ENCODE measurements at regions not wholly inside any gene's neighbourhood (a gene's known extent, or its start where the extent isn't known, plus 50 kb on each side); places are given as distances from the start of the nearest gene placed in this dataset.

DNA sequence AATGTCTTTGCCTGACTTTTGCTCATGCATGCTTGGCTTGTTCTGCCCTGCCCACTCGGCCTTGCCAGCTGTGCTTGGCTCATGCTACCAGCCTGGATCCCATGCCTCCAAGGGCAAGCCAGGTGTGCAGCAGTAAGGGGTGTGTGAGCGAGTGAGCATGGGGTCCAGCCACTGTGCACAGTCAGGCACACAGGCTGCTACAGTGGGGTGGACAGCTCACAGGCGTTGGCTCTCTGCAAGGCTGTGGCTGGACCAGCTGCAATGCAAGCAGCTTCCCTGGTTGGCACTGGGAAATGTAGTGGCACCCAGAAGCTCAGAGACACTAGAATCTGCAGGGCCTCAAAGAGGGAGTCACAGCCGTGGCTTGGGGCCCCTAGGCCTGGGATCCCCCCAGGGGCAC, 529.7 kb downstream of the DSC3 start:
- DNase-seq: no peak

DNA sequence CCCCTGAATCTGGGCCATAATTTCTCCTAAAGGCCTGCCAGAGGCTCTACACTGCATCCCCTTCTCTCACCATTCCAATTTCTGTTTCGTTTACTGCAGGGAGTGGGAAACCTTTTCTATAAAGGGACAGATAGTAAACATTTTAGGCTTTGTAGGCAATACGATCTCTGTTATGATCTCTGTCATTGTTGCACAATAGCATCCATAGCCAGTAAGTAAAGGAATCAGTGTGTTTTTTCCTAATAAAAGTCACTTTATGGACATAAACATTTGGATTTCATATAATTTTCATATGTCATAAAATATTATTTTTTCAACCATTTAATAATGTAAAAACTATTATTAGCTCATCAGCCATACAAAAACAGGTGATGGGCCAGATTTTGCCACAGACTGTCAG, 531.7 kb downstream of the DSC3 start:
- DNase-seq: no peak

DNA sequence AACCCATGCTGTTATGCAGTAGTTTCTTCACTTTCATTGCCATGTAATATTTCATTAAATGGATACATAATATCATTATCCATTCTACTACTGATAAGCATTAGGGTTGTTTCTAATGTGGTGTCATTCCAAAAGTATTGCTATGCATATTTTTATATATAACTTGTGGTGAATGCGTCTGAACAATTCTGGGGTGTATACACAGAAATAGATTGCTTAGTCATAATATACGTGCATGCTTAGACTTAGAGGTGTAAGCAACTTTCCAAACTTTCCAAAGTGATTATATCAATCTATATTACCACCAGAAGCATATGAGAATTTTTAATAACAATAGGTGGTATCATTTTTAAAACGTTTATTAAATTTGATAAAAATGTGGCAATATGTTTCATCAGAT, 540.9 kb downstream of the DSC3 start:
- DNase-seq: no peak

DNA sequence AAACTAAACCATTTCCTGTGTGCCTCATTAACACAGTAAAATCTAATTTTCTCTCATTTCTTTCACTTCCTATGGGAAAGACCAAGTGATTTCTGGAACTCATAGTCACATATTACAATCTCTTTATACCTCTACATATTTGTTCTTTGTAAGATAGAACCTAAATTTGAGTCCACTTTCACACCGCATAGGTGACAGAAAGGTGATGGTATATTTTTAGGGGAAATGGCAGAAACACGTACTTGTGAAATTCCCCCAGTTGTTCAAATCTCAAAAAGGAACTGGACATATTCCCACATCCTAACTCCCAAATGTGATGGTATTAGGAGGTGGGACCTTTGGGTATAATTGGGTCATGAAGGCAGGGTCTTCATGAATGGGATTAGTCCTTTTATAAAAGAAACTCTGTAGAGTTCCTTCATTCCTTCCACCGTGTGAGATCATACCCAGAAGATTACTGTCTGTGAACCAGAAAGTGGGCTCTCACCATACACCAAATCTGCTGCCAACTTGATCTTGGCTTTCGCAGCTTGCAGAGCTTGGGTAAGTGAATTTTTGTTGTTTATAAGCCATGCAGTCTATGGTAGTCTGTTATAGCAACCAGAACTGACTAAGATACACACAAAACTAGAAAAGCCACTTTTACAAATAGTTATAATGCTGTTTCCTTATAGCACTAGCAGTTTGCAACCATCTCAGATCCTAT, 542.1 kb downstream of the DSC3 start:
- DNase-seq: no peak

DNA sequence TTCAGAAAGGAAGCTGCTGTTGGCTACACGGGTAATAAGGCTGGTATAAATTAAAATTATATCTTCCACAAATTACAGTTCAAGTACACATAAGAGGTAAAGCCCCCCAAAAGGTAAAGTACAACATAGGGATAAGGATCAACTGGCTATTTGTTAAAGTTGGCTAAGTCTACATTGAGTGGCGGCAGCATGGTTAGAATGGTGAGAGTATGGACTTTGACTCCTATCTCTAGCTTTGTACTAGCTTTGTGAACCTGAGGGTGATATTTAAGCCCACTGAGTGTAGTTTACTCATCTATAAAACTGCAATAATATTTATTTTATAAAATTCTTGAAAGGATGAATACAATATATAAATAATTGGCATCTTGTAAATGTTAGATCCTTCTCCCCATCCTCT, 542.8 kb downstream of the DSC3 start:
- DNase-seq: no peak

DNA sequence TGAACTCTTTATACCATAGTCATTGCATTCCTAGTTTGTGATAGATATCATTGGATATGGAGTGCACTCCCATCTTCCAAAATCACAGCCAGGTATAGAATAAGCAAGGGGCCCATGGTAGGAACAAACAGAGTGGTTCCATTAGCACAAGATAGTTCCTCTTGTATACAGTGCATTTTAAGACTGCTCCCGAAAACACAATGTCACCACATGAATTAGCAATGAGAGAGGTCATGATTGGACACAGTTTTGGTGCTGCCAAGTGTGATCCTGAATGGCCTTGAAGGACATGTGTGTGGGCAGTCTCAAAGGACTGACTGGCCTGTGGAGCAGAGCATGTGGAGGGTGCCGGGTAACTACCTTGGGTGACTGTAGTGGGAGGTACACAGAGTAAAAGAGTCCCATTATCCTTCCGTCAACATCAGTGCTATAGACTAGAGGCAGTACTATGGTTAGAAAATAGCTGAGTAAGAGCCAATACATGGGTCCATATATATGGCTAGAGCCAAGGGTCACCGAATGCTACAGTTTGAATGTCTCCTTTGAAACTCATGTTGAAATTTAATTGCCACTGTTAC, 549.9 kb downstream of the DSC3 start:
- no peak for DNase-seq

DNA sequence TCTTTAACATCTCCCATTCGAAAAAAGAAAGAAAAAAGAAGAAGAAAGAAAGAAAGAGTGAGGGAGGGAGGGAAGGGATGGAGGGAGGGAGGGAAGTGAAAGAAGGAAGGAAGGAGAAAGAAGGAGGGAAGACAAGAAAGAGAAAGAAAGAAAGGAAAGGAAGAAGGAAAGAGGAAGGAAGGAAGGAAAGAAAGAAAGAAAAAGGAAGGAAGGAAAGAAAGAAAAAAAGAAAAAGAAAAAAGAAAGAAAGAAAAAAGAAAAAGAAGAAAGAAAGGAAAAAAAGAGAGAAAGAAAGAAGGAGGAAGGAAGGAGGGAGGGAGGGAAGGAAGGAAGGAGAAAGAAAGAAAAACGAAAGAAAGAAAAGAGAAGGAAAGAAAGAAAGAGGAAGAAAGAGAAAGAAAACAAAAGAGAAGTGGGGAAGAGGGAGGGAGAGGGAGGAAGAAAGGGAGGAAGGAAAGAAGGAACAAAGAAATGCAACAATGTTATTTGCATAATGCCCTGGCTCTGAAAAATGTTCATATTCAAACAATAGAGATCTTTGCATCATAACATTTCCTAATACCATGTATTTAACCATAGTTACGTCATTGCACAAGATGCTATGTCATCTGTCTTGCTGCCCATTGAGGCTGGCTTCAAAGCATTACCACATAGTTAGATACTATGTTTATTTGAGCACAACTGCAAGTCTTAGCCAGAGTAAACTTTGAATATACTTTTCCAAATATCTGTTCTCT, 550.6 kb downstream of the DSC3 start:
- DNase-seq: no peak

DNA sequence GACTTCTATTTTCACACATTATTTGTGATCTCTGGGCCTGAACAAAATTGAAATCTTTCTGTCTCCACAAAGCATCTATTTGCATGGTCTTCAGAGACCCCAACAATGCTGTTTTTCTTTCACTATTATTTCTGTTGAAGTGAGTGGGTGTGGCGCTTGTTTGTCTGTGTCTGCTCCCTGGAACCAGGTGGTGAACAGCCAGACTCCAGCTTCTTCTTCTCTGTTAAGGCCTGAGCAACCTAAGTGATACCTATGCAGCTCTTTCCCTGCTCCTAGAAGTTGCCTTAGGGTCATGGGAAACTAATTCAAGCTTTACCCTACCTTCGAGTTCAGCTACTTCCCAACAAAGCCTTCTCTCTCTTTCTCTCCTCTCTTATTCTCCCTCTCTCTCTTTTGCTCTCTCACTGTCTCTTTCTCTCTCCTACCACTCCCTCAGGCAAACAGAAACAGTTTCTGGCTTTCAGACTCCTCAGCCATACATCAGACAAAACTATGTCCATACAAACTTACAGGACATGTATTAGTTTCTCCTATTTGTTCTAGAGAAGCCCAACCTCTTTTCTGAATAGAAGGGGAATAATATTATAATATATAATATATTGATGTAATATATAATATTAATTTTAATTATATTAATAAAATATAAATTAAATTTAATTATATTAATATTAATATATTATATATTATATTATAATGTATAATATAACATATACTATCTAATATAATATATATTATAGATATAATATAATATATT, 552.5 kb downstream of the DSC3 start:
- DNase-seq: no peak

DNA sequence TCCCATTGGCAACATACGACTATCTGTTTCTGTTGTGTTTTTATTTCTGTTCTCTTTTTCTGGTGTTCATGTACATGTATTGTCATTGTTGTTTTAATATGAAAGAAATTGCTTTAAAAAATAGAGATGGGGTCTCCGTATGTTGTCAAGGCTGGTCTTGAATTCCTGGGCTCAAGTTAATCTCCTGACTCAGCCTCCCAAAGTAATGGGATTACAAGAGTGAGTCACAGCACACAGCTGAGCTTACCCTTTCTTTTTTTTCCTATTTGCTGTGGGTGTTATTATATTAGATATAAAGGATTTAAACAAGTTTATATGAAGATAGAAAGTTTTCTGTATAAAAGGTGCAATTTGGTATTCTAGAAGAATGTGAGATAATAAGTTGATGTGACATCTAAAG, 554.6 kb downstream of the DSC3 start:
- DNase-seq: no peak

DNA sequence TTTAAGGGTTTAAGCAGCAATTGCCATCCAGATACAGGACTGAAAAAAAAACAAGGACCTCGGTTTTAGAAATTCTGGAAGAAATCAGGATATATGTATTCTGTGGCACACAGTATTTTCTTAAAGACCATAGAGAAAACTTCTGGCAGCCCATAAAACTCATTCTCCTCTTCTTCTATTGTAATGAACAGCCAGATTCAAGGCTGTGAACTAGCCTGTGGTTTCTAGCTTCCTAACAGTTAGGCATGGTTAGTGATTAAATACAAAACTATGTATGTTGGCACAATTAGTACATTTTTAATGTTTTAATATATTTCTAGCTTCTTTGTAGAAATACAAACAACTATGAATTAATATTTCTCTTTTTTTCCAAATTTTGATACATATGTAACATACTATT, 555.7 kb downstream of the DSC3 start:
- peak; percentile 9 for DNase-seq

DNA sequence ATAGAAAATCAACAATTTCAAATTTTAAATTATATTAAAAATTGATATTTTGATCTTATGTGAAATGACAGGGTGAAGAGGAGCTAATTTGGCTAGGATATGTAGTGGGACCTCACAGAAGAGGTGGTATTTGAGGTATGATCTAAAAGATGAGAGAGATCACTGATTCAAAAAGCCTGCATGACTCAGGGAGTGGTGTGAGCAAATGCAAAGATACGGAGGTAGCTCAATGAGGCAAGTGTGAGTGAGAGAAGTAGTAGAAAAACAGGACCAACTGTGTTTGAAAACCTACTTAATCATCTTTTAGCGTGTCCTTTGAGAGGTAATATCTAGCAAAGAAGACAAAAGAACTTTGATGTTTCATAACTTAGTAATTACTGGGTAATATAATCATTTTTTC, 557.5 kb downstream of the DSC3 start:
- DNase-seq: no peak

DNA sequence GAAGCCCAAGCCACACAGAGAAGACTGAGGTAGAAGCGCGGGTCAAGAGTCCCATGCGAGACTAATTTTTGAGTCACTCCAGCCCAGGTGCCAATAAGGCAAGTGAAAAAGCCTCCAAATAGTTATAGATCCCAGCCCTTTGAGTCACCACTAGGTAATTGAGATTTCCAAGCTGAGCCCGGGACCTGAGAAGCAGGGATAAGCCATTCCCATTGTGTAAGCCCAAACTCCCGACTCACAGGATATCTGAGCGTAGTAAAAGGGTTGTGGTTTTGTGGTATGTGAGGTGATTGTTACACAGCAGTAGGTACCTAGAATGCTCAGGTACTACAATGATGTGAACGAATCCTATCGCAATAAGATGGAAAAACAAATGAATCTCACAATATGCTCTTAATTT, 560.7 kb downstream of the DSC3 start:
- no peak for DNase-seq

DNA sequence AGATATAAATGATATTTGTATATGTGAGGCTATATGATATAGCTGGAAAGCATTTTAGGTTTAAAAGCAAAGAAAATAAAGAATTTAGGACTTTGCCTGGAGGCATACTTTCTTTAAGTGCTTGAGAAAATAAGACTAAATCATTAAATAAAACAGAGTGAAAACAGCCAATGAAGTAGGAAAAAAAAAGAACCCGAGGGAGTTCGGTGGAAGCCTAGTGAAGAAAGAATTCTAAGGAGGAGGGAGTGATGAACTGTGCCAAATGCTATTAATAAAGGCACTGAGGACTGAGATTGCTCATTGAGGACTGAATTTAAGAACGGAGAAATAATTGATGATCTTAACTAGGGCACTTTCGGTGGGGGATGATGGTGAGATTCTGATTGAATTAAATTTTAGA, 573.5 kb downstream of the DSC3 start:
- no peak for DNase-seq

DNA sequence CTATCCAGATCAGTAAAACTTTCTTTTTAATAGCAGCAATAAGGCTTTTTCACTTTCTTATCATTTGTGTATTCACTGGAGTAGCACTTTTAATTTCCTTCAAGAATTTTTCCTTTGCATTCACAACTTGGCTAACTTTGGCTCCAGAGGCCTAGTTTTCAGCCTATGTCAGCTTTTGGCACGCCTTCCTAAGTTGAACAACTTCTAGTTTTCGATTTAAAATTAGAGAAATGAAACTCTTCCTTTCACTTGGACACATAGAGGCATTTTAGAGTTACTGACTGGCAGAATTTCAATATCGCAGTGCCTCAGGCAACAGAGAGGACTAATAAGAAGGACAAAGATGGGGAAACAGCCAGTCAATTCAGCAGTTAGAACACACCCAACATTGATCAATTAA, 577.4 kb downstream of the DSC3 start:
- DNase-seq: no peak

DNA sequence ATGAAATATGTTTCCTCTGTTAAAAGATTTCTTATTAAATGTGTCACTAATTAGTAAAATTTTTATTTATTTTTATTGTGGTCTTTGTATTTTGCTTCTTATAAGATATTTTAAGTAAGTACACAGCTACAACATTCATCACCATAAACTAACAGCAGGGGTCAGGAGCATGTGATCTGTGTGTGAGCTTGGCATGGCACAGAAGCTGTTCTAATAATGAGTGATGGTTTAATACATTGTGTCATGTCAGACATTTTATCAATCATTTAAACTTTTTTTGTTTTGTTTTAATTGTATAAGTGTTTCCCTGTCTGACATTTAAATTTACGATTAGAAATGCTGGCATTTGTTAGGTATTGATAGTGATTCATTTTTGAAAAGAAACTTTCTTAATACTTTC, 585.4 kb downstream of the DSC3 start:
- DNase-seq: no peak

DNA sequence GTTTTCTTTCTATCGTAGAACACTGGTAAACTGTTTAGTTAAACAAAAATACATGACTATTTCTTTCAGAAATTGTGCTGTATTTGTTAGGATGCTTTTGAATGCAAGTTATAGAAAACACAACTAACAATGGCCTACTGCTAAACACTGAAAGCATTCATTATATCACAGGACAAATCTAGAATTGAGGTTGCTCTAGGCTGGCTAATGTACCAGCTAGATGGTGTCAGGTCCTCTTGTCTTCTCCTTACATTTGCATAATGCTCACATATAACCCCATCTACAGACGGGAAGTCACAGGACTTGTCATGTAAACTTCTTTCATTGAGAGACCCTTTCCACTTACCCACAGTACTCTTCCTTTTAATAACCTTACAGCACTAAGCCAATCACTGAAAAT, 586.8 kb downstream of the DSC3 start:
- DNase-seq: no peak

DNA sequence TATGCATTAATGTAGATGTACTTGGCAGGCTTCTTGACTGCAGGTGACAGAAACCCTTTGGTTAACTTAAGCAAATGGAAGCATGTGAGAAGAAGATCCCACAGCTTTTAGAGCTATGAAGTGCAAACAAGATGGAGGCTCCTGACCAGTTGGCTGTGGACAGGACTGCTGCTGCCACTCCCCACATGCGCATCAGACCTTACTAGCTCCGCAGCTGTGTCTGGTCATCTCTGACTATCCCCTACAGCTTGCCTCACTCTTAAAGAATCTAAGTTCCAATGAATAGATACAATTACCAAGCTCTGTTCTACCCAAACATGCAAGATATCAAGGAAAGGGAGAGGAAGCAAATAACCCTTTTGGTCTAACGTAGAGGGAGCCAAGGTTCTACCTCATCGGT, 587.6 kb downstream of the DSC3 start:
- no peak for DNase-seq

DNA sequence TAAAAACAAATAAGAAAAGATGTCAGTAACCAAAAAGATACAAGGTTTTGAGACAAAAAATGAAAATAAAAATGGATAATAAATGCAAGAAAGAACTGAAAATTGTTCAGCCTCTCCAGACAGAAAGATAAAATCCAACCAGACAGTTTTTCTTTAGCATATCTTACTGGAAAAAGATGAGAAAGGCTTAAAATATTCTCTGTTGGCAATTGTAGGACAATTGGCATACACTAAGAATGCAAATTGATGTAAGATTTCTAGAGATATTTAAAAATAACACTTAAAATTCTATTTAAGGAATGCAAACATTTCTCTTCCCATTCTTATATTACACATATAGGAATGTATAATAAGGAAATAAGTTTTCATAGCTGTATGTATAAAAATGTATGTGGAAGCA, 590.6 kb downstream of the DSC3 start:
- no peak for DNase-seq

DNA sequence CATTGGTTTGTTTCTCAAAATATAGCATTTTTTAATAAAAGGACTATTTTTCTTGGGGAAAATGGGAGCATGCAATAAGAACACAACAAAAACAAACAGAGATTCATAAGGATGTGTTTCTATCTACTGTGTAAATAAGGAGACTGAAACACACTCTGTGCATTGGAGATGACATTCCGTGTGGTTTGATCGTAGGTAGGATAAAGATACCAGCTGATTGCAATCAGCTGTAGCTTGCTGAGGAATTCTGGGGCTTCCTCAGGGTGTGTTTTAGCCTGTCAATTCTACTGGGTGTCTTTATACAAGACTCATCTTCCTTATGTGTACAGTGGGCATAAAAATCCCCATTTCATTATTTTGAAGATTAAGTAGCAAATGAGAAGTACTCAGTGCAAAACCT, 591.6 kb downstream of the DSC3 start:
- no peak for DNase-seq

DNA sequence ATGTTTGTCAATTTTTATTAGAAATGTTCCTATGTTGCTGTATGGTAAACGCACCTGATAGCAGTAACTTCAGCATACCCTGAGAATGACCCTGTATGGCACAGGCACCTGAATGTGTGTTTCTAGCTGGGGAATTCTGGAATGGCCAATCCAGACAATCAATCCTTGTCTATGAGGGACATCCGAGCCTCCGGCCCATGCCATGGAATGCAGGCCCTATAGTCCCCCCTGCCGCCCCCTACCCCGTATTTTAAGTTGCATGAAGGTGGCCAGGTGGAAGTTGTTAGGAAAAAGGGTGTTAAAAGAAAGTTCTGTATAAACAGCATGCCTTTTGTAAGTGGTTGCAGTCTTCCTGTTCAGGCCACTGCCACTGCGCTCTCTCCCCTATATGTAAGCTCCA, 595.9 kb downstream of the DSC3 start:
- DNase-seq: no peak

DNA sequence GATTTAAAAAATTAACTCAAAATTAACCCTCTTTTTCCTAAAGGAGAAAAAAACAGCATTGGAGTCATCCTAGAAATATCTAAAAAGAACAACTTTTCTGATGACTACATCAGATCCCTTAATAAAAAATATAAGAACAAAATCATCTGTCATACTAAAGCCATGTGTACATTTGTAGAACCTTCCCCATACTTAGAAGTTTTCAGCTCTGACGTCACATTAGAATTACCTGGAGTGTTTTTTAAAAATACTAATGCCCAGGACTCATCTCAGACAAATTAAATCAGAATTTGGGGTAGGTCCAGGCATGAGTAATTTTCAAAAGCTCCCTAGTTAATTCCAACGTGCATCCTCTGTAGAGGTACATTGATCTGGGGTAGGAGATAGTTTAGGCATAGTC, 598.0 kb downstream of the DSC3 start:
- no peak for DNase-seq

DNA sequence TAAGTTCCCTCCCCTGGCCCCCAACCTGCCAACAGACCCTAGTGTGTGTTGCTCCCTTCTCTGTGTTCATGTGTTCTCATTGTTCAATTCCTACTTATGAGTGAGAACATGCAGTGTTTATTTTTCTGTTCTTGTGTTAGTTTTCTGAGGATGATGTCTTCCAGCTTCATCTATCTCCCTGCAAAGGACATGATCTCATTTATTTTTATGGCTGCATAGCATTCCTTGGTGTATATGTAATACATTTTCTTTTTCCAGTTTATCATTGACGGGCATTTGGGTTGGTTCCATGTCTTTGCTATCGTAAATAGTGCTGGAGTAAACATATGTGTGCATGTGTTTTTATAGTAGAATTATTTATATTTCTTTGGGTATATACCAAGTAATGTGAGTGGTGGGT, 602.2 kb downstream of the DSC3 start:
- no peak for DNase-seq

DNA sequence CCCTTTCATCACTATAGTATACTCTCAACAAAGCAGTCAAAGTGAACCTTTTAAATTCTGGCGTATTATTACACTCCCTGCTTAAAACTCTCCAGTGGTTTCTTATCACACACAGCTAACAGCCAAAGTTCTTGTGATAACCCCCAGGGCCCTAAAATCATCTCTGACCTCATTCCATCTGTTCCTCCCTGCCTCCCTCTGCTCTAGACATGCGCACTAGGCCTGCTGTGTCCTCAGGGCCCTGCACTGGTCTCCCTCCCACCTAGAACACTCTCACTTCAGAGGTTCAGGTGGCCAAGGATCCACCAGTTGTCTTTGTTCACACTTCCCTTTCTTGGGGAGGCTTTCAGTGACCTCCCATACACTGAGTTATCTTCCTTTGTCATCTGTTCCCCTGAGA, 603.4 kb downstream of the DSC3 start:
- no peak for DNase-seq

DNA sequence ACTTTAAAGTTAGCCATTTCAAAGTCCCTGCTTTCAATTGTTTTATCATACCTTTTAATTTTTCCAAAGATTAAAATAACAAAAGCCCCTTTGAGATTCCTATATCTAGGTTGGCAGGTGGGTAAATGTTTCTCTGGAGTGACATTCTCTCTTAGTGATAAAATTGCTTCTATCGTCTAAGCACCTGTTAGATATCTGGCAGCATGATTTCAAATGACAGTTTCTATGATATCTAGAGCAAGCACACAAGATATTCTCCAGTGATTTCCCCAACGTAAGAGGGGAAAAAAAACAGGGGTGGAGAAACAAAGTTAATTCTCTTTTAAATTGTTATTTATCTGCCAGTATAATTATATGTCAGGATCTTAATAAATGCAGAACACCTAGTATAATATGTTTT, 610.2 kb downstream of the DSC3 start:
- DNase-seq: no peak

Data from HCEC 1CT (cell line).